Activated CD4-positive, alpha-beta T cell treated with anti-CD3 and anti-CD28 coated beads, Interleukin-2, amount 10 ng/mL, durations not matched to agents 7 days and 5 days (primary cell): ENCODE measurements at regions not wholly inside any gene's neighbourhood (a gene's known extent, or its start where the extent isn't known, plus 50 kb on each side); places are given as distances from the start of the nearest gene placed in this dataset.

Experiments
- CTCF ChIA-PET: fragments of 350-600 bp; sonication (Branson Sonifier 250); formaldehyde crosslinking; loops from one replicate; lab custom pipeline; 2021; ENCODE audit warnings: antibody characterized with exemption; lab: Charles Lee
- POLR2A ChIA-PET: fragments of 350-600 bp; sonication (Branson Sonifier 250); formaldehyde crosslinking; loops from one replicate; lab custom pipeline; 2021; ENCODE audit warnings: antibody characterized with exemption; lab: Charles Lee
- DNase-seq: peaks from one replicate; pipeline ENCODE4 v3.0.0-alpha.2; 2020
- H3K27ac Mint-ChIP-seq: one replicate; pipeline ENCODE4 v1.8.0; 2021; ENCODE audit warnings: mild to moderate bottlenecking, moderate library complexity, mixed read lengths
- H3K27me3 Mint-ChIP-seq: one replicate; pipeline ENCODE4 v1.8.0; 2021; ENCODE audit warnings: mixed read lengths
- H3K36me3 Mint-ChIP-seq: one replicate; pipeline ENCODE4 v1.8.0; 2021; ENCODE audit warnings: low read depth, mixed read lengths
- H3K4me1 Mint-ChIP-seq: one replicate; pipeline ENCODE4 v1.8.0; 2021; ENCODE audit warnings: mixed read lengths
- H3K4me3 Mint-ChIP-seq: one replicate; pipeline ENCODE4 v1.8.0; 2021; ENCODE audit warnings: mild to moderate bottlenecking, moderate library complexity, mixed read lengths
- H3K9me3 Mint-ChIP-seq: one replicate; pipeline ENCODE4 v1.8.0; 2021; ENCODE audit warnings: mixed read lengths

DNA sequence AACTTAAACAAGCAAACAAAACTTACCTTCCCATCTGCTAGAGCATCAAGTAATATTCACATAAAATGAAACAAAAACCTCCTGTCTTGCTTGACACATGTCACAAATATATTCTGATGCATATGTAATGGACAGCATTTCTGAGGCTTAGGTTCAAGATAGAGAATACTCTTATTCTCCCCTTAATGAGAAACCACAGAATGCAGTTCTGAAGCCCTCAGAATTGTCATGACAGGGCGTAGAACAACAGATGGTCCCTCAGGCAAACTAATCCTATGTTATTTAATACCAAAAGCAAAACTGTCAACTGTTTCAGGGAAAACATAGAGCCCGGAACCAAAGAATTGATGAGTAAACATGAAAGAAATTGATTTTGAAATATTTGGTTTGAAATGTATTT lies 229.9 kb upstream of the RIOK2 start:
- POLR2A ChIA-PET: no interaction called here
- H3K4me3 Mint-ChIP-seq: no peak overlapping the region
- no peaks in the 10 kb centered on the region for H3K36me3 Mint-ChIP-seq
- H3K4me1 Mint-ChIP-seq: no peaks in the 10 kb centered on the region
- H3K27ac Mint-ChIP-seq: no peak overlapping the region
- H3K9me3 Mint-ChIP-seq: peaks cover 1% of the 10 kb centered on the region
- CTCF ChIA-PET: no interaction called here
- no peaks in the 10 kb centered on the region for H3K27me3 Mint-ChIP-seq
- no peak for DNase-seq

GRCh38 chr5:97417986-97418385 lies 234.9 kb upstream of the RIOK2 start:
- H3K36me3 Mint-ChIP-seq: no peaks in the 10 kb centered on the region
- no peak for DNase-seq
- H3K27me3 Mint-ChIP-seq: no peaks in the 10 kb centered on the region
- no peak overlapping the region for H3K4me3 Mint-ChIP-seq
- CTCF ChIA-PET: no interaction called here
- no peak overlapping the region for H3K27ac Mint-ChIP-seq
- no peaks in the 10 kb centered on the region for H3K9me3 Mint-ChIP-seq
- H3K4me1 Mint-ChIP-seq: no peaks in the 10 kb centered on the region
- POLR2A ChIA-PET: no interaction called here

GRCh38 chr5:97418462-97418861 lies 235.4 kb upstream of the RIOK2 start:
- no peak for DNase-seq
- no peaks in the 10 kb centered on the region for H3K36me3 Mint-ChIP-seq
- H3K4me1 Mint-ChIP-seq: no peaks in the 10 kb centered on the region
- no peaks in the 10 kb centered on the region for H3K27me3 Mint-ChIP-seq
- no peaks in the 10 kb centered on the region for H3K9me3 Mint-ChIP-seq
- no peak overlapping the region for H3K4me3 Mint-ChIP-seq
- POLR2A ChIA-PET: no interaction called here
- H3K27ac Mint-ChIP-seq: no peak overlapping the region
- CTCF ChIA-PET: no interaction called here

GRCh38 chr5:97420646-97421045 lies 237.6 kb upstream of the RIOK2 start:
- Mint-ChIP-seq H3K36me3 (no peaks in the 10 kb centered on the region), H3K4me3 (no peak overlapping the region), H3K27ac (no peak overlapping the region), H3K27me3 (no peaks in the 10 kb centered on the region), H3K4me1 (no peaks in the 10 kb centered on the region), H3K9me3 (no peaks in the 10 kb centered on the region)
- no peak for DNase-seq
- POLR2A ChIA-PET: no interaction called here
- CTCF ChIA-PET: no interaction called here

- ChIA-PET CTCF (no interaction called here), POLR2A (no interaction called here)
- Mint-ChIP-seq H3K36me3 (no peaks in the 10 kb centered on the region), H3K27me3 (peaks cover 2% of the 10 kb centered on the region), H3K27ac (no peak overlapping the region), H3K9me3 (no peaks in the 10 kb centered on the region), H3K4me1 (no peaks in the 10 kb centered on the region), H3K4me3 (no peak overlapping the region)
- DNase-seq: no peak
These were observed 239.6 kb upstream of the RIOK2 start for GRCh38 chr5:97422678-97423077.

DNA sequence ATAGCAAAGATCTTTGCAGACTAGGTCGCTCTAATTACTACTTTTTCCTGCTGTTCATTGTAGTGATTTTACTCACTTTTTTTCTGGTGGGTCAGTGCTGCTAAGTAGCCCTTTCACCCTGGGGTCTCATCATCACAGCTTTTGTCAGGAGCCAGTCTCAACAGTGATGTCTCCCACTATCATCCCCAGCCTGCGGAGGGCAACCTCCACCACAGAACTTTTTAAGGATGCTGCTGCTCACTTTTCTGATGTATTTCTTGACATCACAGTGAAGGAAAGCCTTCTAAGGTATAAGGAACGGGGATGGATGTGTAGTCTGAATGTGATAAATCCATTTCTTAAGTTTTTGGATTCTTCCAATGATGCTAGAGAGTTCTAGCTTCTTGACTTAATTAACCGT lies 242.5 kb upstream of the RIOK2 start:
- Mint-ChIP-seq H3K4me1 (no peaks in the 10 kb centered on the region), H3K4me3 (no peak overlapping the region), H3K27ac (no peak overlapping the region), H3K9me3 (no peaks in the 10 kb centered on the region), H3K36me3 (no peaks in the 10 kb centered on the region), H3K27me3 (peaks cover 2% of the 10 kb centered on the region)
- CTCF ChIA-PET: no interaction called here
- DNase-seq: no peak
- POLR2A ChIA-PET: no interaction called here

GRCh38 chr5:97427235-97427634 lies 244.2 kb upstream of the RIOK2 start:
- no peaks in the 10 kb centered on the region for H3K36me3 Mint-ChIP-seq
- peaks cover 2% of the 10 kb centered on the region for H3K27me3 Mint-ChIP-seq
- CTCF ChIA-PET: no interaction called here
- POLR2A ChIA-PET: no interaction called here
- DNase-seq: no peak
- H3K4me1 Mint-ChIP-seq: no peaks in the 10 kb centered on the region
- no peak overlapping the region for H3K27ac Mint-ChIP-seq
- H3K9me3 Mint-ChIP-seq: no peaks in the 10 kb centered on the region
- no peak overlapping the region for H3K4me3 Mint-ChIP-seq

GRCh38 chr5:97434021-97434420 lies 251.0 kb upstream of the RIOK2 start:
- ChIA-PET POLR2A (no interaction called here), CTCF (no interaction called here)
- Mint-ChIP-seq H3K9me3 (no peaks in the 10 kb centered on the region), H3K4me1 (no peaks in the 10 kb centered on the region), H3K4me3 (no peak overlapping the region), H3K27ac (no peak overlapping the region), H3K36me3 (no peaks in the 10 kb centered on the region), H3K27me3 (no peaks in the 10 kb centered on the region)
- DNase-seq: no peak

- H3K27me3 Mint-ChIP-seq: no peaks in the 10 kb centered on the region
- H3K36me3 Mint-ChIP-seq: no peaks in the 10 kb centered on the region
- DNase-seq: no peak
- H3K4me3 Mint-ChIP-seq: no peak overlapping the region
- no peak overlapping the region for H3K27ac Mint-ChIP-seq
- ChIA-PET CTCF (no interaction called here), POLR2A (no interaction called here)
- no peaks in the 10 kb centered on the region for H3K9me3 Mint-ChIP-seq
- no peaks in the 10 kb centered on the region for H3K4me1 Mint-ChIP-seq
These were observed 253.4 kb upstream of the RIOK2 start for GRCh38 chr5:97436405-97436804.

GRCh38 chr5:97443740-97444139 lies 260.7 kb upstream of the RIOK2 start:
- ChIA-PET POLR2A (no interaction called here), CTCF (no interaction called here)
- H3K27me3 Mint-ChIP-seq: no peaks in the 10 kb centered on the region
- no peak overlapping the region for H3K27ac Mint-ChIP-seq
- H3K36me3 Mint-ChIP-seq: no peaks in the 10 kb centered on the region
- no peak for DNase-seq
- no peak overlapping the region for H3K4me3 Mint-ChIP-seq
- peaks cover 4% of the 10 kb centered on the region for H3K9me3 Mint-ChIP-seq
- H3K4me1 Mint-ChIP-seq: no peaks in the 10 kb centered on the region

GRCh38 chr5:97449172-97449571 lies 266.1 kb upstream of the RIOK2 start:
- no peaks in the 10 kb centered on the region for H3K27me3 Mint-ChIP-seq
- ChIA-PET CTCF (no interaction called here), POLR2A (no interaction called here)
- H3K4me1 Mint-ChIP-seq: no peaks in the 10 kb centered on the region
- H3K27ac Mint-ChIP-seq: no peak overlapping the region
- H3K36me3 Mint-ChIP-seq: no peaks in the 10 kb centered on the region
- no peak overlapping the region for H3K4me3 Mint-ChIP-seq
- H3K9me3 Mint-ChIP-seq: no peaks in the 10 kb centered on the region
- DNase-seq: no peak

- DNase-seq: no peak
- no peaks in the 10 kb centered on the region for H3K9me3 Mint-ChIP-seq
- no peaks in the 10 kb centered on the region for H3K4me1 Mint-ChIP-seq
- no peaks in the 10 kb centered on the region for H3K27me3 Mint-ChIP-seq
- no peaks in the 10 kb centered on the region for H3K36me3 Mint-ChIP-seq
- H3K4me3 Mint-ChIP-seq: no peak overlapping the region
- ChIA-PET POLR2A (no interaction called here), CTCF (no interaction called here)
- no peak overlapping the region for H3K27ac Mint-ChIP-seq
These were observed 269.6 kb upstream of the RIOK2 start for GRCh38 chr5:97452646-97453045.

- no peak for DNase-seq
- no peaks in the 10 kb centered on the region for H3K4me1 Mint-ChIP-seq
- H3K4me3 Mint-ChIP-seq: no peak overlapping the region
- no peaks in the 10 kb centered on the region for H3K27me3 Mint-ChIP-seq
- H3K27ac Mint-ChIP-seq: no peak overlapping the region
- POLR2A ChIA-PET: no interaction called here
- H3K9me3 Mint-ChIP-seq: no peaks in the 10 kb centered on the region
- CTCF ChIA-PET: no interaction called here
- no peaks in the 10 kb centered on the region for H3K36me3 Mint-ChIP-seq
These were observed 270.2 kb upstream of the RIOK2 start for GRCh38 chr5:97453263-97453662.

GRCh38 chr5:97454015-97454414 lies 271.0 kb upstream of the RIOK2 start:
- Mint-ChIP-seq H3K9me3 (no peaks in the 10 kb centered on the region), H3K4me3 (no peak overlapping the region), H3K27me3 (no peaks in the 10 kb centered on the region), H3K27ac (no peak overlapping the region), H3K4me1 (no peaks in the 10 kb centered on the region), H3K36me3 (no peaks in the 10 kb centered on the region)
- POLR2A ChIA-PET: no interaction called here
- CTCF ChIA-PET: no interaction called here
- DNase-seq: no peak

GRCh38 chr5:97455996-97456395 lies 272.9 kb upstream of the RIOK2 start:
- no peak for DNase-seq
- Mint-ChIP-seq H3K9me3 (no peaks in the 10 kb centered on the region), H3K4me3 (no peak overlapping the region), H3K36me3 (no peaks in the 10 kb centered on the region), H3K27ac (no peak overlapping the region), H3K4me1 (no peaks in the 10 kb centered on the region), H3K27me3 (no peaks in the 10 kb centered on the region)
- ChIA-PET CTCF (no interaction called here), POLR2A (no interaction called here)
